ENCODE measurements at regions not wholly inside any gene's neighbourhood (a gene's known extent, or its start where the extent isn't known, plus 50 kb on each side); places are given as distances from the start of the nearest gene placed in this dataset.

DNA sequence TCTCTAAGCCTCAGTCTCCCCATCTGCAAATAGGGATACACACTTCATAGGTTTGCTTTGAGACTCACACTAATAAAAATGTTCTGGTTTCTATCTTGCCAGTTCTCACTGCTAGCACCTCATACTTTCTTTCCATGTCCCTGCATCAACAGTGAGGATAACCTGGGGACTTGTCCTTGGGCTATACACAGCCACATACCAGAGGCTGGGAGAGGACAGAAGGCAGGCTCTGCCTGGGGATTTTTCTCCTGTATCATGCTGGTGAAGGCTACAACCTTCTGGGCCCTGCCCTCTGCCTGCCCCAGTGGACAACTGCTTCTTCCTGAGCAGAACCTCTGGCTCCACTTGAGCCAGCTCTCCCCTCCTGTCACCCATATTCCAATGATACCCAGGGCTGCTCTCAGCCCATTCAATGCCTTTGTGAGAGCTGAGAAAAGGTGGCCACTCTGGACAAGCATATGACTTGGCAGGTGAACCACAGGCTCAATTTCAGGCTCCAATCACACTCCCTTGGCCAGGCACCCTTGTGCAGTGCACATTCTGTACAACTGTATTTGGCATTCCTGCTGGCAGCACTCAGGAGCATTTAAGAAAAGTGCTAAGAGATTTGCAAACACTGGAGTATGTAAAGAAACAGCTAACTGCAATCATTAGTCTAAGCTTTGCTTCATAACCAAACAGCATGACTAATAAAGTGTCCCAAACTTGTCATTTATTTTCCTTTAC lies 135.8 kb upstream of the VRK1 start:
- TF ChIP-seq POLR2AphosphoS5 (IDR thresholded peaks at IDR 0.05) = no peak
- no peak for TF ChIP-seq EP300 (IDR thresholded peaks at IDR 0.05)
- TF ChIP-seq, protein P1, sequence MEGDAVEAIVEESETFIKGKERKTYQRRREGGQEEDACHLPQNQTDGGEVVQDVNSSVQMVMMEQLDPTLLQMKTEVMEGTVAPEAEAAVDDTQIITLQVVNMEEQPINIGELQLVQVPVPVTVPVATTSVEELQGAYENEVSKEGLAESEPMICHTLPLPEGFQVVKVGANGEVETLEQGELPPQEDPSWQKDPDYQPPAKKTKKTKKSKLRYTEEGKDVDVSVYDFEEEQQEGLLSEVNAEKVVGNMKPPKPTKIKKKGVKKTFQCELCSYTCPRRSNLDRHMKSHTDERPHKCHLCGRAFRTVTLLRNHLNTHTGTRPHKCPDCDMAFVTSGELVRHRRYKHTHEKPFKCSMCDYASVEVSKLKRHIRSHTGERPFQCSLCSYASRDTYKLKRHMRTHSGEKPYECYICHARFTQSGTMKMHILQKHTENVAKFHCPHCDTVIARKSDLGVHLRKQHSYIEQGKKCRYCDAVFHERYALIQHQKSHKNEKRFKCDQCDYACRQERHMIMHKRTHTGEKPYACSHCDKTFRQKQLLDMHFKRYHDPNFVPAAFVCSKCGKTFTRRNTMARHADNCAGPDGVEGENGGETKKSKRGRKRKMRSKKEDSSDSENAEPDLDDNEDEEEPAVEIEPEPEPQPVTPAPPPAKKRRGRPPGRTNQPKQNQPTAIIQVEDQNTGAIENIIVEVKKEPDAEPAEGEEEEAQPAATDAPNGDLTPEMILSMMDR (IDR thresholded peaks at IDR 0.05) = no peak
- TF ChIP-seq POLR2A (IDR thresholded peaks at IDR 0.05) = no peak

Data from gastroesophageal sphincter (tissue), 3 donors.